HL-60/S4 treated with phorbol 12-myristate 13-acetate at 8.2 ng/mL for 4 days and 3 days (cell line): ENCODE measurements at regions not wholly inside any gene's neighbourhood (a gene's known extent, or its start where the extent isn't known, plus 50 kb on each side); places are given as distances from the start of the nearest gene placed in this dataset.

Experiments
- in situ Hi-C: fragments of 300-500 bp; cut with MboI; formaldehyde crosslinking; loops from 2 replicates; pipeline ENCODE4 v1.15.0; 2022; ENCODE audit warnings: low sequenced_read_pairs

- in situ Hi-C loops: no loop called here
Measured at GRCh38 chr21:27406300-27407009, 439.6 kb upstream of the ADAMTS5 start.

GRCh38 chr21:27403011-27403410 is 436.1 kb upstream of the ADAMTS5 start:
- in situ Hi-C loops: no loop called here

DNA sequence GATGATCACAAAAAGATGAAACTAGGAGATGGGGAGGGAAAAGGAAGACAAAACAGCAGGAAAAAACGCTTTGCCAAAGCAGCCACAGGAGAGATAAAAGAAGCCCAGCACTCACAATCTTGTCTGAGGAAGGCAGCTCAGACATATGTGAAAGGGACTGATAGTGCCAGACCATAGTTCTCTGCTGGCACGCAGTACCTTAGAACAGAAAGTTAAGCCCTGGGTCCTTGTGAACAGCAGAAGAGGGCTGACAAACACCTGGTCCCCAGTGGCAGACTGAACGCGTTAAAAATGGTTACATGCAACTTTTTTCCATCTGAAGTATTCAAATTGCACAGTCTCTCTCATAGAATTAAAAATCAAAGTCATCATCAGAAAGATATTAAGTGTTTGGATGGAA is 433.2 kb upstream of the ADAMTS5 start:
- in situ Hi-C loops: no loop called here

DNA sequence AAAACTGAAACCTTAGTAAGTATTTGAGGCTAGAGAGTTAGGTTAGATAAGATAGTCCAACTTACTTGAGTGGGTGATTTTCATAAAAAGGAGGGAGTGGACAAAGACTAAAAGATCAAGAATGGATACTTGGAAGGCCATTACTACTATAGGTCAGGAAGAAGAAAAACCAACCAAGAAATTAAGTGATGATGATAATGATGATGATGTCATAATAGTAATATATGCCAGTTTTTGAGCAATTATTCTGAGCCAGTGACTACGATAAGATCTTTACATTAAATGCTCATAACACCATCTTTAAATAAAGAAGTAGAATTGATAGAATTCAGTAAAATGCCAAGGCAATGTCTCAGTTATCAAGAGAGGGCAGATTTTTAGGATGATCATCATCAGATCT is 430.7 kb upstream of the ADAMTS5 start:
- in situ Hi-C loops: no loop called here

DNA sequence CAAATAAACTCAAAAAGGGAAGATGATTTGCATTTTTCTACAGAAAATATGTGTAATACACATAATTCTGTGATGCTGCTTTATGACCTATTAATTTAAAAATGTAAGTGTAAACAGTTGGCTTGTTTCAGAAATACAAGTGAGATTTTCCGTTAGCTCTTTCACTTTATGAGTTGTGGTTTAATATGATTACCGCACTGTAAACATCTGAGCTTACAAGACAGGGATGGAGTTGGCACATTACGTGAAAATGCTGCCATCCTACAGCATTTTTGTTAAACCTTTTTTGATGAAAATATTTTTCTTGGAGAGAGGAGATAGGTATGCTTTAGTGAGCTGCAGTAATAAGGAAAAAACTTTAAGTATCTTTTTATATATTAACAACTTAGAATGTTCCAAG is 426.8 kb upstream of the ADAMTS5 start:
- in situ Hi-C loops: no loop called here

GRCh38 chr21:27391990-27392389 is 425.1 kb upstream of the ADAMTS5 start:
- in situ Hi-C loops: no loop called here

GRCh38 chr21:27390384-27390783 is 423.5 kb upstream of the ADAMTS5 start:
- in situ Hi-C loops: no loop called here

DNA sequence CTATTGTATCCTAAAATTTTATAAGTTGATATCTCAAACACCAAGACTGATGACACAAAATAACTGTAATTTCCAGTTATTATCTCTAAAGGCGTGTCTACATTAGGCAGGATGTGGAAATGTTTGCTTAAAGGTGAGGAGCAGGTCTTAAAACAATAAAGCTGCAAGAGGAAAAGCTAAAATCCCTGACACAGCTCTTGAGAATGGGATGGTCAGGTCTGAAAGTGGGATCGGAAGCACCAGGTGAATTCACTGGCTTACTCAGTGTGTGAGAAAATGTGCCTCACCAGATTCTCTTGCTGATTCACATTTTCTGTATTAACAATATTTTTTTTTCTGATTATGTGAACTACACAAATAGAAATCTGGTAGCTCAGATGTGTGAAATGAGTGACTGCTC is 421.9 kb upstream of the ADAMTS5 start:
- in situ Hi-C loops: no loop called here

DNA sequence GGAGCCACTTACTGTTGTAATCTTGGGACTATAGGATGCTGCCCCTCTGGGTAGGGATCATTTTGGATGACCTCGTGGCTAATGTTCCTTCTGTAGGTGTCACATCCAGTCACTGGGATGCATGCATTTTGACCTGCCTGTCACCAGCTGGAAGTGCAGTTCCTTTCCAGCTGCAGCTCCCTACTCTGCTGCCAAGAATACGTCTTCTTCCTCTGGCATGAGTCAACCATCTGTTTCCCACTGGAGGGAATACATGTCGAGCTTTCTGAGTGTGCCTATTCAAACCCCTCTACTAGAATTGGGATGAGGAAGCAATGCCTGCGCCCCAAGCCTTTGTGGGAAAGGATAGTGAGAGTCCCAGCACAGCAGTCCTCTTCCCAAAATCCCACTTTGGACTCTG is 415.5 kb upstream of the ADAMTS5 start:
- in situ Hi-C loops: no loop called here

GRCh38 chr21:27380303-27380702 is 413.4 kb upstream of the ADAMTS5 start:
- in situ Hi-C loops: no loop called here

DNA sequence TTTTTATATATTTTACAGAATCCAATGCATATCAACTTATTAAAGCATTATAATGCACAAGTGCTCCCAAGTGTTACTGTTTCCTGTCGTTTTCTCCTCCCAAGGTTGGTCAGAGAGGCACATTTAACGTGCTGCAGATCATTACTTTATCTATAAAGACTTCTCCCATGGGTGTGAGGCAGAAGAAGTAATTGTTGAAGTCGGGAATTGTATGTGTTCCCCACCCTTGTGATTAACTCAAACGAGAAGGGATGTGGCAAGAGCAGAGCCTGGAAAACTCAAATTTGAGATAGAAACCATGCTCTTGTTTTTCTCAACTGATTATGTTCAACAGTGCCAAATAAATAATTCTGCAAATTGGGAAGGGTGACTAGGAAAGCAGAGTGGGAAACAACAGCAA is 412.5 kb upstream of the ADAMTS5 start:
- in situ Hi-C loops: no loop called here

GRCh38 chr21:27372381-27372780 is 405.5 kb upstream of the ADAMTS5 start:
- in situ Hi-C loops: no loop called here

DNA sequence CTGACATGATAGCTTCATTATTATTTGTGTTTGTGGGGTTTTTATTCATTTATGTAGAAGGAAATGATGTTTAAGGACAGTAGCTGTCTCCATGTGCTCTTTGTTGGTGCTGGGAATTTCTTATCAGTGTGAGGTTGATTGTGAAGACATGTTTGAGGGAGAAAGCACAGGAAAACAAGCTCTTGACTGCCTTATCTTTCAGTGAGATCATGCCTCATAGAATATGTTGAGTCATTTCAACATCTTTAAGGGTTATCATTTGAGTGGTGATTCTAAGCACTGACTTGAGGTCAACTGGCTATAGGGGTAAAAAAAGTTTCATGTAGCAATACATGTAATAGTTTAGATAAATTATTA is 405.1 kb upstream of the ADAMTS5 start:
- in situ Hi-C loops: no loop called here

GRCh38 chr21:27371115-27371974 is 404.5 kb upstream of the ADAMTS5 start:
- in situ Hi-C loops: no loop called here

- in situ Hi-C loops: no loop called here
Measured at GRCh38 chr21:27369978-27370571, 403.2 kb upstream of the ADAMTS5 start.

- in situ Hi-C loops: no loop called here
Measured at GRCh38 chr21:27369234-27369633, 402.3 kb upstream of the ADAMTS5 start.

DNA sequence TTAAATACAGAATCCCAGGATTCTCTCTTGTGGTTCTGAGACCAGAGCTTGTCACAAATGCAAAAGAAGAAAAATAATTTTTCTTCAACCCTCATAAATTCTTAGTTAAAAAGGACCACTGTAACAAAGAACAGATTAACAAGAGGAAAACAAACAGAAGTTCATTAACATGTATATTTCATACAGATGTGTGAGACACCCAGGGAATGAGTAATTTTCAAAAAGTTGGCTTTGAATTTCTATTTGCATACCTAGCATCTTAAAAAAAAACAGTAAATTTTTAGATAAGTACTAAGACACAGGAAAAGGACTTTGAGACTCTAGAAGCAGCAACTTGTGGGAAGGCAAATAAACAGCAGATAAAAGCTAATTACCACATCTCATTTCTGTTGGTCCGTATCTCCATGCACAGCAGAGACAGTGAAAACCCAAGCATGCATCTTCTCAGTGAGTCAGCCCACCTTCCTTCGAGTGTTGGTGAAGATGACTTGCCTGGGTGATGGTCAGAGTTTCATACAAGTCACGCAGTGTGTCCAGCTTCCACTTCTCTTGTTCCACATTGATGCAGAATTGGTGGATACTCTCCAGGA is 399.9 kb upstream of the ADAMTS5 start:
- in situ Hi-C loops: no loop called here

GRCh38 chr21:27366036-27366435 is 399.1 kb upstream of the ADAMTS5 start:
- in situ Hi-C loops: no loop called here

GRCh38 chr21:27365394-27365793 is 398.5 kb upstream of the ADAMTS5 start:
- in situ Hi-C loops: no loop called here

GRCh38 chr21:27363719-27364477 is 397.0 kb upstream of the ADAMTS5 start:
- in situ Hi-C loops: no loop called here

GRCh38 chr21:27362249-27362648 is 395.4 kb upstream of the ADAMTS5 start:
- in situ Hi-C loops: no loop called here
